RWPE1 (cell line): ENCODE measurements at regions not wholly inside any gene's neighbourhood (a gene's known extent, or its start where the extent isn't known, plus 50 kb on each side); places are given as distances from the start of the nearest gene placed in this dataset.

Source experiments
- CTCF ChIA-PET: fragments of 350-600 bp; sonication (Branson Sonifier 250); formaldehyde crosslinking; extraction: SDS; loops from one replicate; lab custom pipeline; 2021; lab: Yijun Ruan, JAX
- POLR2A ChIA-PET: fragments of 400-600 bp; formaldehyde crosslinking; extraction: SDS; loops from one replicate; lab custom pipeline; 2020; ENCODE audit warnings: antibody characterized with exemption; ENCODE audit not compliant: low non-redundant PET; lab: Yijun Ruan, JAX
- DNase-seq: peaks from one replicate; pipeline ENCODE4 v3.0.0; 2012; ENCODE audit warnings: low spot score
- H3K27ac ChIP-seq: fragments of 450-650 bp; 2 replicates; pipeline ENCODE4 v1.5.1; 2017
- TF ChIP-seq, protein P1 (sequence below): fragments of 450-650 bp; conservative IDR thresholded peaks from 2 replicates; pipeline ENCODE4 v1.5.1; 2017; ENCODE audit warnings: low read depth, mild to moderate bottlenecking

DNA sequence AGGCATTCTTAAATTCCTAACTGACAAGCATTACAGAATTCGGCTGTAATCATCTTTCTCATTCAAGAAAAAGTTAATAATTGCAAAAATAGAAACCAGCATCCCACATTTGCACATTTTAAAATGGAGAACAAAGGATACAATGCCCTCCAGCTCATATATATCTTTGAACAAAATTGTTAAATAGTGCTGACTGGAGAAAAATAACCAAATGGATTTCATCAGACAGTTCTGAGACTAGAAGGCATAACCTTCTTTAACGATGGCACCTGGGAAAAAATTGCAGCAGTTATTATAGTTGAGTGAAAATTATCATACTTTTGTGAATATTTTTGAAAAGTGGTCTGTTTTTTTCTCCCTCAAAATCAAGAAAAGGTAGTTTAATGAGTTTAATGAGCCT is 138.9 kb upstream of the CDH19 start:
- TF ChIP-seq, protein P1, sequence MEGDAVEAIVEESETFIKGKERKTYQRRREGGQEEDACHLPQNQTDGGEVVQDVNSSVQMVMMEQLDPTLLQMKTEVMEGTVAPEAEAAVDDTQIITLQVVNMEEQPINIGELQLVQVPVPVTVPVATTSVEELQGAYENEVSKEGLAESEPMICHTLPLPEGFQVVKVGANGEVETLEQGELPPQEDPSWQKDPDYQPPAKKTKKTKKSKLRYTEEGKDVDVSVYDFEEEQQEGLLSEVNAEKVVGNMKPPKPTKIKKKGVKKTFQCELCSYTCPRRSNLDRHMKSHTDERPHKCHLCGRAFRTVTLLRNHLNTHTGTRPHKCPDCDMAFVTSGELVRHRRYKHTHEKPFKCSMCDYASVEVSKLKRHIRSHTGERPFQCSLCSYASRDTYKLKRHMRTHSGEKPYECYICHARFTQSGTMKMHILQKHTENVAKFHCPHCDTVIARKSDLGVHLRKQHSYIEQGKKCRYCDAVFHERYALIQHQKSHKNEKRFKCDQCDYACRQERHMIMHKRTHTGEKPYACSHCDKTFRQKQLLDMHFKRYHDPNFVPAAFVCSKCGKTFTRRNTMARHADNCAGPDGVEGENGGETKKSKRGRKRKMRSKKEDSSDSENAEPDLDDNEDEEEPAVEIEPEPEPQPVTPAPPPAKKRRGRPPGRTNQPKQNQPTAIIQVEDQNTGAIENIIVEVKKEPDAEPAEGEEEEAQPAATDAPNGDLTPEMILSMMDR, result no peak
- no peak overlapping the region for H3K27ac ChIP-seq
- POLR2A ChIA-PET, result no interaction called here
- CTCF ChIA-PET, result interaction anchor here (0.5 kb wide), 1 partner anchor 1719 kb away, joined by 3 read pairs; no protein-coding TSS in a partner anchor
- DNase-seq, result no peak

DNA sequence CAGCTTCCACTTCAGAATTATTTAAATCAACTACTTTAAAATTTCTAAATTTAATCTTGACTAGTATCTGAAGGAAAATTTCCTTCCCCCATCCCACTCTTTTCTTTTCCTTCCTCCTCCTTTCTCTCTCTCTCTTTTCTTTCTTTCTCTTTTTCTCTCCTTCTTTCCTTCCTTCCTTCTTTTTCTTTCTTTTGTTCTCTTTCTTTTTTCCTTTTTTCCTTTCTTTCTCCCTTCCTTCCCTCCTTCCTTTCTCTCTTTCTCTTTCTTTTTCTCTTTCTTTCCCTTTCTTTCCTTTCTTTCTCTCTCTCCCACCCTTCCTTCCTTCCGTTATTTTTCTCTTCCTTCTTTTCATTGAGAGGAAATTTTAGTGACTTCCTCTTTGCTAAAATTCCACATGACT is 132.0 kb upstream of the CDH19 start:
- ChIA-PET CTCF (no interaction called here), POLR2A (no interaction called here)
- H3K27ac ChIP-seq, result no peak overlapping the region
- TF ChIP-seq, protein P1, result no peak
- no peak for DNase-seq

DNA sequence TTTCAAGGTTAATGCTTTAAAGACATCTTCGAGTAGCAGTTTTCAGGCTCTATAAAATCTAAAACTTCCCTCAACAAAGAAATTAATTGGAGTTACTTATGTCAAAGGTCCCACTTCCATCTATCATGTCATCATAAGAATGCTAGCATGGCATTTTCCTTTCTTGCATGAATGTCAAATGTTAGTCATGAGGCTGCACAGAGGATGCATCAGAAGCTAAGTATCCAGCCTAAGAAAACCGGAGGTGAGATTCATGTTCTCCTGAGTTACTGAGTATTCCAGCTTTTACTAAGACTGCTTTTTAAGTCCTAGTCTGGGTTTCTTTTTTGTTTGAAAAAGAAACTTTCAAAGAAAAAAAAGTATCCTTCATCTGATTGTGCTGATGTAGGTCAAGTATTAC is 130.6 kb upstream of the CDH19 start:
- CTCF ChIA-PET, result no interaction called here
- POLR2A ChIA-PET, result no interaction called here
- no peak for DNase-seq
- no peak overlapping the region for H3K27ac ChIP-seq
- TF ChIP-seq, protein P1, result no peak

DNA sequence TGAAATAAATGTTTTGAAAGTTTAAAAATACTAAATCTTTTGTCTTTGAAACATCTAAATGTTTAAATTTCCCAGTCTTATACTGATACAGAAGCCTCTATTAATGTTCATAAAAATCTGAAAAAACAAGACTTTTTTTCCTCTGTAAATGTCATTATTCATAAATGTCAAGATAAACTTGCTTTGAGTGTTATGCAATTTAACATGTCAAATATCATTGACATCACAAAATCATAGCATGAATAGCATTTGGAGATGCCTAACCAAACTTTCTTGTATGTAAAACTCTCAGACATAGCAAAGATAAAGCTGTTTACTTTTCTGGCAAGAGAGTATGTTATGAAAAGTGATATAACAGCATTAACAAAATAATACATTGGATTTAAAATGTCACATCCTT is 128.0 kb upstream of the CDH19 start:
- ChIA-PET CTCF (no interaction called here), POLR2A (no interaction called here)
- DNase-seq, result no peak

DNA sequence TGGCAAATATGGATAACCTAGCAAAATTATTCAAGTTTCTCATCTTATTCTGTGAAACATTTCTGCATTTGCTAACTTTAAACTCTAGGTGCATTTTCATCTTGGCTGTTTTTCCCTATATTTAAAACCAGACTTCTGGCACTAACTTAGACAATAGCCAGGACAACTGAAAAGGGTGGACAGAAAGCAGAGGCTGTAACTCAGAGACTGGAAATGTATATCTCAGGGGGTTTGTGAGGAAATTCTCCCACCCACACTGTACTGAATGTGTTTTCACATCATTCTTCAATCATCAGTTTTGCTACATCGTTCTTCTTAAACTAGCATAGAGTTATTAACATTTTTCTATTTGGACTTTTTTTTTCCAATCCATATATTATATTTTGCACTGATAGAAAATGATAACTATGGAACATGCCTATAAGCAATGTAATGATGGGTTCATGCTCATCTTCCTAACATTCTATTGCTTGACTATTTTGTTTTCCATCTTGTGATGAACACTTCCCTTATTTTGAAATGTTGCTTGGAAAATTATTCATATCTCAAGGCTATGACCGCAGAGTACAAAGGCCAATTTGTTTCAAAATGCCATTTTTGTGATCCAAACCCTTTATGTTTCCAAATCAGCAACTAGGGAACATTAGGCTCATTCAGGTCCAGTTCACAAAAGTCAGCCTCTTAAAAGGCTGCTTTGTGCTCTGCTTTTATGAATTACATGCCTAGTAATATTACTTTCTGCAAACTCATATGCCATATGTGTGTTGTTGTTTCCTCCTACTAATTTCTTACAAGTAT is 125.8 kb upstream of the CDH19 start:
- CTCF ChIA-PET, result no interaction called here
- TF ChIP-seq, protein P1, result no peak
- no peak overlapping the region for H3K27ac ChIP-seq
- POLR2A ChIA-PET, result no interaction called here
- DNase-seq, result no peak

More for the DNA sequence above, 128.0 kb upstream of the CDH19 start:
- TF ChIP-seq, protein P1, result no peak
- H3K27ac ChIP-seq, result no peak overlapping the region

DNA sequence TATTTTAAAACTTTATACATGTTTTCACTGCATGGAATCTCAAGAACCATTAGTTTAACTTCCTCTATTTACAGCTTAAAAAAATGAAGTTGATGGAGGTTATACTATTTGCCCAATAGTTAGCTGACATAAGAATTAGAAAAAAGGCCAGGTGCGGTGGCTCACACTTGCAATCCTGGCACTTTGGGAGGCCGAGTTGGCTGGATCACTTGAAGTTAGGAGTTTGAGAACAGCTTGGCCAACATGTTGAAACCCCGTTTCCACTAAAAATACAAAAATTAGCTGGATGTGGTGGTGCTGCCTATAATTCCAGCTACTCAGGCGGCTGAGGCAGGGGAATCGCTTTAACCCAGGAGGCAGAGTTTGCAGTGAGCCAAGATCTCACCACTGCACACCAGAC is 125.1 kb upstream of the CDH19 start:
- H3K27ac ChIP-seq, result no peak overlapping the region
- DNase-seq, result no peak
- TF ChIP-seq, protein P1, result no peak
- CTCF ChIA-PET, result no interaction called here
- POLR2A ChIA-PET, result no interaction called here
